Naive thymus-derived CD4-positive, alpha-beta T cell (primary cell): ENCODE measurements at regions not wholly inside any gene's neighbourhood (a gene's known extent, or its start where the extent isn't known, plus 50 kb on each side); places are given as distances from the start of the nearest gene placed in this dataset.

Experiments
- ATAC-seq: fragments of 150-1000 bp; cut with Tn5 transposase; 2 replicates; pipeline ENCODE4 v1.10.0; 2021; ENCODE audit warnings: mild to moderate bottlenecking, moderate library complexity
- CTCF ChIA-PET: fragments of 350-600 bp; sonication (Branson Sonifier 250); formaldehyde crosslinking; loops from one replicate; lab custom pipeline; 2021; ENCODE audit warnings: antibody characterized with exemption; lab: Charles Lee
- POLR2A ChIA-PET: fragments of 350-600 bp; sonication (Branson Sonifier 250); formaldehyde crosslinking; loops from one replicate; lab custom pipeline; 2021; ENCODE audit warnings: antibody characterized with exemption, inconsistent platforms; lab: Charles Lee
- DNase-seq, 9 donors: peaks; one replicate each; pipeline versions ENCODE4 v3.0.0 to v3.0.0-alpha.2; 2020 to 2022; ENCODE audit warnings: mixed read lengths in 1 of 9
- H3K27ac ChIP-seq: one replicate; pipeline ENCODE4 v1.7.0; 2013; ENCODE audit warnings: mild to moderate bottlenecking, low read depth, low read length, moderate library complexity
- H3K27me3 ChIP-seq, 2 donors: one replicate each; pipeline ENCODE4 v1.7.0; 2013; ENCODE audit warnings: low read length in 2 of 2, mild to moderate bottlenecking in 2 of 2, moderate library complexity in 2 of 2; ENCODE audit not compliant: control insufficient read depth in 2 of 2, insufficient read depth in 2 of 2
- H3K36me3 ChIP-seq, 3 experiments: 1 replicate in 2 of 3; 2 replicates in 1 of 3; pipeline ENCODE4 v1.7.0; 2013; ENCODE audit warnings: low read length in 3 of 3, mild to moderate bottlenecking in 3 of 3, moderate library complexity in 1 of 3; ENCODE audit not compliant: insufficient read depth in 3 of 3, control insufficient read depth in 2 of 3
- H3K4me1 ChIP-seq, 2 donors: one replicate each; pipeline ENCODE4 v1.7.0; 2013; ENCODE audit warnings: low read length in 2 of 2, mild to moderate bottlenecking in 2 of 2, moderate library complexity in 1 of 2; ENCODE audit not compliant: control insufficient read depth in 2 of 2, insufficient read depth in 2 of 2
- H3K4me3 ChIP-seq: 2 replicates; pipeline ENCODE4 v1.7.0; 2013; ENCODE audit warnings: mild to moderate bottlenecking, low read length
- H3K9me3 ChIP-seq, 3 experiments: 1 replicate in 2 of 3; 2 replicates in 1 of 3; pipeline ENCODE4 v1.7.0; 2013; ENCODE audit warnings: low read length in 3 of 3; ENCODE audit not compliant: control insufficient read depth in 2 of 3
- H3K27ac Mint-ChIP-seq, 9 donors: one replicate each; pipeline ENCODE4 v1.8.0; 2020 to 2022; ENCODE audit warnings: mixed read lengths in 9 of 9, mild to moderate bottlenecking in 8 of 9, moderate library complexity in 5 of 9, inconsistent platforms in 2 of 9
- H3K27me3 Mint-ChIP-seq, 5 donors: one replicate each; pipeline ENCODE4 v1.8.0; 2021 to 2022; ENCODE audit warnings: mixed read lengths in 5 of 5, mild to moderate bottlenecking in 1 of 5
- H3K36me3 Mint-ChIP-seq, 5 donors: one replicate each; pipeline ENCODE4 v1.8.0; 2020 to 2022; ENCODE audit warnings: mixed read lengths in 5 of 5, mild to moderate bottlenecking in 3 of 5, inconsistent platforms in 1 of 5
- H3K4me1 Mint-ChIP-seq, 7 donors: one replicate each; pipeline ENCODE4 v1.8.0; 2020 to 2022; ENCODE audit warnings: mixed read lengths in 7 of 7, mild to moderate bottlenecking in 3 of 7, inconsistent platforms in 1 of 7
- H3K4me3 Mint-ChIP-seq, 10 donors: one replicate each; pipeline ENCODE4 v1.8.0; 2020 to 2022; ENCODE audit warnings: mild to moderate bottlenecking in 10 of 10, mixed read lengths in 10 of 10, moderate library complexity in 6 of 10, inconsistent platforms in 2 of 10
- H3K9me3 Mint-ChIP-seq, 11 donors: one replicate each; pipeline ENCODE4 v1.8.0; 2020 to 2022; ENCODE audit warnings: mixed read lengths in 11 of 11, mild to moderate bottlenecking in 4 of 11, inconsistent platforms in 1 of 11, moderate library complexity in 1 of 11
- intact Hi-C, 2 donors: fragments of 100-400 bp; cut with micrococcal nuclease; formaldehyde crosslinking; loops; one replicate each; pipeline ENCODE4 v1.15.1; 2023

- DNase-seq = no peak
- CTCF ChIA-PET = no interaction called here
- no peak overlapping the region for H3K27ac ChIP-seq
These were observed 403.6 kb upstream of the ACVR2A start for GRCh38 chr2:147441182-147441581.

GRCh38 chr2:147440734-147441133 is 404.1 kb upstream of the ACVR2A start:
- H3K9me3 ChIP-seq = no peaks in the 10 kb centered on the region
- no peaks in the 10 kb centered on the region for H3K36me3 ChIP-seq
- no peaks in the 10 kb centered on the region for H3K4me1 Mint-ChIP-seq
- H3K36me3 Mint-ChIP-seq = peaks cover 0 to 3% (median 0%) of the 10 kb centered on the region in 5 donors
- H3K4me3 ChIP-seq = no peak overlapping the region
- no peaks in the 10 kb centered on the region for H3K4me1 ChIP-seq
- H3K4me3 Mint-ChIP-seq = no peak overlapping the region
- POLR2A ChIA-PET = no interaction called here
- H3K27me3 ChIP-seq = no peaks in the 10 kb centered on the region
- H3K27ac ChIP-seq = no peak overlapping the region
- CTCF ChIA-PET = no interaction called here
- H3K27me3 Mint-ChIP-seq = peaks cover 0 to 2% (median 0%) of the 10 kb centered on the region in 5 donors
- H3K9me3 Mint-ChIP-seq = peaks cover 0 to 14% (median 0%) of the 10 kb centered on the region in 11 donors
- no peak for ATAC-seq
- intact Hi-C loops = no loop called here
- no peak for DNase-seq
- H3K27ac Mint-ChIP-seq = no peak overlapping the region

More at GRCh38 chr2:147441182-147441581, 403.6 kb upstream of the ACVR2A start:
- H3K36me3 ChIP-seq = no peaks in the 10 kb centered on the region
- H3K4me3 ChIP-seq = no peak overlapping the region
- peaks cover 0 to 2% (median 0%) of the 10 kb centered on the region in 5 donors for H3K27me3 Mint-ChIP-seq
- peaks cover 0 to 5% (median 0%) of the 10 kb centered on the region in 5 donors for H3K36me3 Mint-ChIP-seq
- H3K9me3 ChIP-seq = no peaks in the 10 kb centered on the region
- H3K27ac Mint-ChIP-seq = no peak overlapping the region
- H3K4me1 Mint-ChIP-seq = no peaks in the 10 kb centered on the region
- peaks cover 0 to 16% (median 0%) of the 10 kb centered on the region in 11 donors for H3K9me3 Mint-ChIP-seq
- no peaks in the 10 kb centered on the region for H3K27me3 ChIP-seq
- no peak overlapping the region for H3K4me3 Mint-ChIP-seq
- intact Hi-C loops = no loop called here
- no peaks in the 10 kb centered on the region for H3K4me1 ChIP-seq
- POLR2A ChIA-PET = no interaction called here
- ATAC-seq = no peak

GRCh38 chr2:147439986-147440385 is 404.8 kb upstream of the ACVR2A start:
- CTCF ChIA-PET = no interaction called here
- intact Hi-C loops = no loop called here

GRCh38 chr2:147438882-147439281 is 405.9 kb upstream of the ACVR2A start:
- intact Hi-C loops = no loop called here
- CTCF ChIA-PET = no interaction called here
- ATAC-seq = no peak
- peaks cover 0 to 2% (median 0%) of the 10 kb centered on the region in 5 donors for H3K27me3 Mint-ChIP-seq
- H3K4me1 ChIP-seq = no peaks in the 10 kb centered on the region
- H3K27ac ChIP-seq = no peak overlapping the region
- no peaks in the 10 kb centered on the region for H3K9me3 ChIP-seq
- H3K27me3 ChIP-seq = no peaks in the 10 kb centered on the region
- no peaks in the 10 kb centered on the region for H3K36me3 ChIP-seq
- no peak overlapping the region for H3K4me3 Mint-ChIP-seq
- no peak for DNase-seq
- peaks cover 0 to 3% (median 0%) of the 10 kb centered on the region in 5 donors for H3K36me3 Mint-ChIP-seq
- no peak overlapping the region for H3K4me3 ChIP-seq
- no peaks in the 10 kb centered on the region for H3K4me1 Mint-ChIP-seq
- POLR2A ChIA-PET = no interaction called here
- no peak overlapping the region for H3K27ac Mint-ChIP-seq
- peaks cover 0 to 10% (median 0%) of the 10 kb centered on the region in 11 donors for H3K9me3 Mint-ChIP-seq

More at GRCh38 chr2:147439986-147440385, 404.8 kb upstream of the ACVR2A start:
- Histone ChIP-seq H3K4me3 (no peak overlapping the region), H3K27me3 (no peaks in the 10 kb centered on the region), H3K27ac (no peak overlapping the region), H3K36me3 (no peaks in the 10 kb centered on the region), H3K9me3 (no peaks in the 10 kb centered on the region), H3K4me1 (no peaks in the 10 kb centered on the region)
- Mint-ChIP-seq H3K9me3 (peaks cover 0 to 10% (median 0%) of the 10 kb centered on the region in 11 donors), H3K36me3 (peaks cover 0 to 3% (median 0%) of the 10 kb centered on the region in 5 donors), H3K4me3 (no peak overlapping the region), H3K27ac (no peak overlapping the region), H3K27me3 (peaks cover 0 to 2% (median 0%) of the 10 kb centered on the region in 5 donors), H3K4me1 (no peaks in the 10 kb centered on the region)
- no peak for ATAC-seq
- no peak for DNase-seq
- POLR2A ChIA-PET = no interaction called here

GRCh38 chr2:147433822-147434221 is 411.0 kb upstream of the ACVR2A start:
- DNase-seq (no peak), ATAC-seq (no peak)
- H3K27me3 Mint-ChIP-seq = no peaks in the 10 kb centered on the region
- no peaks in the 10 kb centered on the region for H3K4me1 ChIP-seq
- ChIA-PET POLR2A (no interaction called here), CTCF (no interaction called here)
- H3K27me3 ChIP-seq = no peaks in the 10 kb centered on the region
- peaks cover 0 to 11% (median 0%) of the 10 kb centered on the region in 11 donors for H3K9me3 Mint-ChIP-seq
- no peak overlapping the region for H3K27ac ChIP-seq
- no peak overlapping the region for H3K4me3 Mint-ChIP-seq
- intact Hi-C loops = no loop called here
- H3K4me3 ChIP-seq = no peak overlapping the region
- no peaks in the 10 kb centered on the region for H3K36me3 ChIP-seq
- H3K4me1 Mint-ChIP-seq = no peaks in the 10 kb centered on the region
- peaks cover 0 to 3% (median 0%) of the 10 kb centered on the region in 5 donors for H3K36me3 Mint-ChIP-seq
- H3K27ac Mint-ChIP-seq = no peak overlapping the region
- no peaks in the 10 kb centered on the region for H3K9me3 ChIP-seq

GRCh38 chr2:147430408-147430807 is 414.4 kb upstream of the ACVR2A start:
- Histone ChIP-seq H3K9me3 (no peaks in the 10 kb centered on the region), H3K27me3 (no peaks in the 10 kb centered on the region), H3K36me3 (no peaks in the 10 kb centered on the region), H3K4me1 (no peaks in the 10 kb centered on the region), H3K4me3 (no peak overlapping the region), H3K27ac (no peak overlapping the region)
- Mint-ChIP-seq H3K27me3 (no peaks in the 10 kb centered on the region), H3K4me1 (no peaks in the 10 kb centered on the region), H3K4me3 (no peak overlapping the region), H3K27ac (peak overlapping the region in 1 of 9 donors; percentile 9), H3K9me3 (peaks cover 0 to 5% (median 0%) of the 10 kb centered on the region in 11 donors), H3K36me3 (peaks cover 0 to 2% (median 0%) of the 10 kb centered on the region in 5 donors)
- DNase-seq (no peak), ATAC-seq (no peak)
- intact Hi-C loops = no loop called here
- CTCF ChIA-PET = no interaction called here
- POLR2A ChIA-PET = interaction anchor here (1.0 kb wide), 1 partner anchor 346 kb away, joined by 3 read pairs; no protein-coding TSS in a partner anchor

GRCh38 chr2:147428120-147428747 is 416.6 kb upstream of the ACVR2A start:
- intact Hi-C loops = no loop called here
- Histone ChIP-seq H3K4me3 (no peak overlapping the region), H3K36me3 (no peaks in the 10 kb centered on the region), H3K27me3 (no peaks in the 10 kb centered on the region), H3K4me1 (no peaks in the 10 kb centered on the region), H3K9me3 (no peaks in the 10 kb centered on the region), H3K27ac (no peak overlapping the region)
- H3K4me3 Mint-ChIP-seq = no peak overlapping the region
- no peaks in the 10 kb centered on the region for H3K4me1 Mint-ChIP-seq
- no peak overlapping the region for H3K27ac Mint-ChIP-seq
- ATAC-seq (no peak), DNase-seq (no peak)
- H3K27me3 Mint-ChIP-seq = peaks cover 0 to 3% (median 0%) of the 10 kb centered on the region in 5 donors
- ChIA-PET CTCF (no interaction called here), POLR2A (no interaction called here)
- H3K36me3 Mint-ChIP-seq = peaks cover 0 to 2% (median 0%) of the 10 kb centered on the region in 5 donors
- H3K9me3 Mint-ChIP-seq = peaks cover 0 to 5% (median 0%) of the 10 kb centered on the region in 11 donors
